ENCODE measurements at regions not wholly inside any gene's neighbourhood (a gene's known extent, or its start where the extent isn't known, plus 50 kb on each side); places are given as distances from the start of the nearest gene placed in this dataset.
A peak's percentile ranks its signal among the peaks of the same experiment; 100 is the strongest.
"Not testable (repeated sequence)": the region's sequence is repeated elsewhere in the genome, so short reads cannot be mapped to it uniquely, and the experiment has no call there.

GRCh38 chr9:117823576-117823975 is 119.4 kb downstream of the TLR4 start:
- peaks cover 18 to 25% of the 10 kb centered on the region in 2 donors for H3K4me1 Mint-ChIP-seq (ENCODE audit: low read depth in 2 of 2)
- no peaks in the 10 kb centered on the region for H3K9me3 Mint-ChIP-seq
- H3K4me3 Mint-ChIP-seq: no peak overlapping the region
- no peak for DNase-seq
- peaks cover 37 to 41% of the 10 kb centered on the region in 2 donors for H3K27me3 Mint-ChIP-seq
- no peak for ATAC-seq (replicated peaks)
- H3K36me3 Mint-ChIP-seq (ENCODE audit: insufficient read depth): peaks cover 7% of the 10 kb centered on the region
- H3K27ac Mint-ChIP-seq: no peak overlapping the region

GRCh38 chr9:117825609-117826347 is 121.6 kb downstream of the TLR4 start:
- Mint-ChIP-seq H3K27ac (peak overlapping the region; percentile 7 to 25), H3K36me3 (ENCODE audit: insufficient read depth) (peaks cover 7% of the 10 kb centered on the region), H3K4me1 (ENCODE audit: low read depth in 2 of 2) (peaks cover 18 to 25% of the 10 kb centered on the region in 2 donors), H3K9me3 (no peaks in the 10 kb centered on the region), H3K27me3 (peaks cover 25 to 30% of the 10 kb centered on the region in 2 donors), H3K4me3 (peak overlapping the region; percentile 31 to 55)
- peak; percentile 93 for ATAC-seq (replicated peaks)
- peak; percentile 28 to 31 (median 28) for DNase-seq

- DNase-seq (no peak), ATAC-seq (replicated peaks) (no peak)
- Mint-ChIP-seq H3K4me3 (no peak overlapping the region), H3K27ac (no peak overlapping the region), H3K27me3 (peaks cover 20% of the 10 kb centered on the region in 2 donors), H3K4me1 (ENCODE audit: low read depth in 2 of 2) (peaks cover 18 to 25% of the 10 kb centered on the region in 2 donors), H3K36me3 (ENCODE audit: insufficient read depth) (peaks cover 7% of the 10 kb centered on the region), H3K9me3 (no peaks in the 10 kb centered on the region)
Observed at GRCh38 chr9:117826837-117827236, 122.6 kb downstream of the TLR4 start.

- DNase-seq (no peak), ATAC-seq (replicated peaks) (no peak)
- Mint-ChIP-seq H3K27ac (no peak overlapping the region), H3K9me3 (no peaks in the 10 kb centered on the region), H3K27me3 (peaks cover 13 to 19% of the 10 kb centered on the region in 2 donors), H3K36me3 (ENCODE audit: insufficient read depth) (peaks cover 7% of the 10 kb centered on the region), H3K4me3 (no peak overlapping the region), H3K4me1 (ENCODE audit: low read depth in 2 of 2) (peaks cover 18 to 25% of the 10 kb centered on the region in 2 donors)
Observed at GRCh38 chr9:117827456-117827855, 123.3 kb downstream of the TLR4 start.

GRCh38 chr9:117828466-117828865 is 124.3 kb downstream of the TLR4 start:
- no peak overlapping the region for H3K27ac Mint-ChIP-seq
- ATAC-seq (replicated peaks) (no peak), DNase-seq (no peak)
- peaks cover 6% of the 10 kb centered on the region for H3K36me3 Mint-ChIP-seq (ENCODE audit: insufficient read depth)
- peaks cover 18 to 24% of the 10 kb centered on the region in 2 donors for H3K4me1 Mint-ChIP-seq (ENCODE audit: low read depth in 2 of 2)
- H3K27me3 Mint-ChIP-seq: peaks cover 3 to 12% of the 10 kb centered on the region in 2 donors
- no peak overlapping the region for H3K4me3 Mint-ChIP-seq
- no peaks in the 10 kb centered on the region for H3K9me3 Mint-ChIP-seq

- H3K9me3 Mint-ChIP-seq: peaks cover 0 to 3% of the 10 kb centered on the region in 2 donors
- peaks cover 6 to 16% of the 10 kb centered on the region in 2 donors for H3K27me3 Mint-ChIP-seq
- H3K4me3 Mint-ChIP-seq: no peak overlapping the region
- ATAC-seq (replicated peaks) (no peak), DNase-seq (no peak)
- H3K4me1 Mint-ChIP-seq (ENCODE audit: low read depth in 2 of 2): no peaks in the 10 kb centered on the region
- peak overlapping the region in 1 of 2 donors; percentile 52 for H3K27ac Mint-ChIP-seq
- H3K36me3 Mint-ChIP-seq (ENCODE audit: insufficient read depth): no peaks in the 10 kb centered on the region
Observed at GRCh38 chr9:117835798-117836197, 131.6 kb downstream of the TLR4 start.

GRCh38 chr9:117839862-117840261 is 135.7 kb downstream of the TLR4 start:
- Mint-ChIP-seq H3K27ac (no peak overlapping the region), H3K4me3 (no peak overlapping the region), H3K4me1 (ENCODE audit: low read depth in 2 of 2) (no peaks in the 10 kb centered on the region), H3K36me3 (ENCODE audit: insufficient read depth) (no peaks in the 10 kb centered on the region), H3K9me3 (peaks cover 0 to 3% of the 10 kb centered on the region in 2 donors), H3K27me3 (peaks cover 19 to 35% of the 10 kb centered on the region in 2 donors)
- DNase-seq: no peak
- ATAC-seq (replicated peaks): no peak

- not testable (repeated sequence) for H3K36me3 Mint-ChIP-seq (ENCODE audit: insufficient read depth); H3K9me3 Mint-ChIP-seq; ATAC-seq (replicated peaks); H3K4me1 Mint-ChIP-seq (ENCODE audit: low read depth in 2 of 2); H3K4me3 Mint-ChIP-seq; H3K27ac Mint-ChIP-seq; DNase-seq; H3K27me3 Mint-ChIP-seq
Observed at GRCh38 chr9:117851836-117852461, 147.7 kb downstream of the TLR4 start.

GRCh38 chr9:117858561-117858960 is 154.4 kb downstream of the TLR4 start:
- Mint-ChIP-seq H3K9me3 (no peaks in the 10 kb centered on the region), H3K36me3 (ENCODE audit: insufficient read depth) (no peaks in the 10 kb centered on the region), H3K4me3 (no peak overlapping the region), H3K27ac (no peak overlapping the region), H3K4me1 (ENCODE audit: low read depth in 2 of 2) (no peaks in the 10 kb centered on the region), H3K27me3 (no peaks in the 10 kb centered on the region)
- DNase-seq (no peak), ATAC-seq (replicated peaks) (no peak)

GRCh38 chr9:117860849-117861248 is 156.6 kb downstream of the TLR4 start:
- ATAC-seq (replicated peaks) (no peak), DNase-seq (no peak)
- no peak overlapping the region for H3K4me3 Mint-ChIP-seq
- no peaks in the 10 kb centered on the region for H3K36me3 Mint-ChIP-seq (ENCODE audit: insufficient read depth)
- H3K27me3 Mint-ChIP-seq: peaks cover 0 to 5% of the 10 kb centered on the region in 2 donors
- H3K4me1 Mint-ChIP-seq (ENCODE audit: low read depth in 2 of 2): no peaks in the 10 kb centered on the region
- H3K27ac Mint-ChIP-seq: no peak overlapping the region
- no peaks in the 10 kb centered on the region for H3K9me3 Mint-ChIP-seq

GRCh38 chr9:117864385-117865057 is 160.3 kb downstream of the TLR4 start:
- ATAC-seq (replicated peaks): no peak
- peaks cover 0 to 5% of the 10 kb centered on the region in 2 donors for H3K27me3 Mint-ChIP-seq
- H3K4me1 Mint-ChIP-seq (ENCODE audit: low read depth in 2 of 2): no peaks in the 10 kb centered on the region
- H3K9me3 Mint-ChIP-seq: no peaks in the 10 kb centered on the region
- H3K36me3 Mint-ChIP-seq (ENCODE audit: insufficient read depth): no peaks in the 10 kb centered on the region
- no peak for DNase-seq
- H3K4me3 Mint-ChIP-seq: no peak overlapping the region
- no peak overlapping the region for H3K27ac Mint-ChIP-seq

- H3K27me3 Mint-ChIP-seq: peaks cover 4 to 12% of the 10 kb centered on the region in 2 donors
- H3K27ac Mint-ChIP-seq: no peak overlapping the region
- no peak overlapping the region for H3K4me3 Mint-ChIP-seq
- DNase-seq: no peak
- H3K9me3 Mint-ChIP-seq: no peaks in the 10 kb centered on the region
- no peak for ATAC-seq (replicated peaks)
- H3K36me3 Mint-ChIP-seq (ENCODE audit: insufficient read depth): no peaks in the 10 kb centered on the region
- H3K4me1 Mint-ChIP-seq (ENCODE audit: low read depth in 2 of 2): no peaks in the 10 kb centered on the region
Observed at GRCh38 chr9:117868594-117868993, 164.4 kb downstream of the TLR4 start.

- no peaks in the 10 kb centered on the region for H3K36me3 Mint-ChIP-seq (ENCODE audit: insufficient read depth)
- H3K27me3 Mint-ChIP-seq: peaks cover 11 to 17% of the 10 kb centered on the region in 2 donors
- H3K4me3 Mint-ChIP-seq: no peak overlapping the region
- no peaks in the 10 kb centered on the region for H3K9me3 Mint-ChIP-seq
- no peak overlapping the region for H3K27ac Mint-ChIP-seq
- ATAC-seq (replicated peaks) (no peak), DNase-seq (no peak)
- H3K4me1 Mint-ChIP-seq (ENCODE audit: low read depth in 2 of 2): no peaks in the 10 kb centered on the region
Observed at GRCh38 chr9:117869287-117869686, 165.1 kb downstream of the TLR4 start.

Measured in effector memory CD8-positive, alpha-beta T cell (primary cell).